ENCODE measurements at regions not wholly inside any gene's neighbourhood (a gene's known extent, or its start where the extent isn't known, plus 50 kb on each side); places are given as distances from the start of the nearest gene placed in this dataset.

- TF ChIP-seq, protein P1, sequence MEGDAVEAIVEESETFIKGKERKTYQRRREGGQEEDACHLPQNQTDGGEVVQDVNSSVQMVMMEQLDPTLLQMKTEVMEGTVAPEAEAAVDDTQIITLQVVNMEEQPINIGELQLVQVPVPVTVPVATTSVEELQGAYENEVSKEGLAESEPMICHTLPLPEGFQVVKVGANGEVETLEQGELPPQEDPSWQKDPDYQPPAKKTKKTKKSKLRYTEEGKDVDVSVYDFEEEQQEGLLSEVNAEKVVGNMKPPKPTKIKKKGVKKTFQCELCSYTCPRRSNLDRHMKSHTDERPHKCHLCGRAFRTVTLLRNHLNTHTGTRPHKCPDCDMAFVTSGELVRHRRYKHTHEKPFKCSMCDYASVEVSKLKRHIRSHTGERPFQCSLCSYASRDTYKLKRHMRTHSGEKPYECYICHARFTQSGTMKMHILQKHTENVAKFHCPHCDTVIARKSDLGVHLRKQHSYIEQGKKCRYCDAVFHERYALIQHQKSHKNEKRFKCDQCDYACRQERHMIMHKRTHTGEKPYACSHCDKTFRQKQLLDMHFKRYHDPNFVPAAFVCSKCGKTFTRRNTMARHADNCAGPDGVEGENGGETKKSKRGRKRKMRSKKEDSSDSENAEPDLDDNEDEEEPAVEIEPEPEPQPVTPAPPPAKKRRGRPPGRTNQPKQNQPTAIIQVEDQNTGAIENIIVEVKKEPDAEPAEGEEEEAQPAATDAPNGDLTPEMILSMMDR (IDR thresholded peaks at IDR 0.05) = no peak
- TF ChIP-seq POLR2A (IDR thresholded peaks at IDR 0.05) = no peak
Observed at GRCh38 chrX:19195243-19195610, 73.0 kb upstream of the ADGRG2 start.

Data from lower leg skin (tissue), 3 donors.